ENCODE measurements at regions not wholly inside any gene's neighbourhood (a gene's known extent, or its start where the extent isn't known, plus 50 kb on each side); places are given as distances from the start of the nearest gene placed in this dataset.
"Not testable (repeated sequence)": the region's sequence is repeated elsewhere in the genome, so short reads cannot be mapped to it uniquely, and the experiment has no call there.

DNA sequence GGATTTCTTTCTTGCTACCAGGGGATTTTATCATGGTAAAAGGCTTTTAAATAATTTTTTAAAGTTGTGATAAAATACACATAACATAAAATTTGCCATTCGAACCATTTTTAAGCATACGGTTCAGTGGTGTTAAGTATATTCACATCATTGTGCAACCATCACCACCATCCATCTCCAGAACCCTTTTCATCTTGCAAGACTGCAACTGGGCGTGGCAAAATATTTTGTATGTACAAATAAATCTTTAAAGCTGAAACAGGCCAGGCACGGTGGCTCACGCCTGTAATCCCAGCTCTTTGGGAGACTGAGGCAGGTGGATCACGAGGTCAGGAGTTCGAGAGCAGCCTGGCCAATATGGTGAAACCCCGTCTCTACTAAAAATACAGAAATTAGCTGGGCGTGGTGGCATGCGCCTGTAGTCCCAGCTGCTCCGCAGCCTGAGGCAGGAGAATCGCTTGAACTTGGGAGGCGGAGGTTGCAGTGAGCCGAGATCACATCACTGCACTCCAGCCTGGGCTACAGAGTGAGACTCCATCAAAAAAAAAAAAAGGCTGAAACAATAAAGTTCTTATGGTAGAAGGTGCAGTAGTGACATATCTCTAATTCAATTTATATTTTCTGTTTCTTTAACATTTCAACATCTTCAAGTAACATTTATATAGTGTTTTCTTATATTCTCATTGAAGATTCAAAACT, 138.6 kb downstream of the SOX4 start:
- TF ChIP-seq, protein P1, sequence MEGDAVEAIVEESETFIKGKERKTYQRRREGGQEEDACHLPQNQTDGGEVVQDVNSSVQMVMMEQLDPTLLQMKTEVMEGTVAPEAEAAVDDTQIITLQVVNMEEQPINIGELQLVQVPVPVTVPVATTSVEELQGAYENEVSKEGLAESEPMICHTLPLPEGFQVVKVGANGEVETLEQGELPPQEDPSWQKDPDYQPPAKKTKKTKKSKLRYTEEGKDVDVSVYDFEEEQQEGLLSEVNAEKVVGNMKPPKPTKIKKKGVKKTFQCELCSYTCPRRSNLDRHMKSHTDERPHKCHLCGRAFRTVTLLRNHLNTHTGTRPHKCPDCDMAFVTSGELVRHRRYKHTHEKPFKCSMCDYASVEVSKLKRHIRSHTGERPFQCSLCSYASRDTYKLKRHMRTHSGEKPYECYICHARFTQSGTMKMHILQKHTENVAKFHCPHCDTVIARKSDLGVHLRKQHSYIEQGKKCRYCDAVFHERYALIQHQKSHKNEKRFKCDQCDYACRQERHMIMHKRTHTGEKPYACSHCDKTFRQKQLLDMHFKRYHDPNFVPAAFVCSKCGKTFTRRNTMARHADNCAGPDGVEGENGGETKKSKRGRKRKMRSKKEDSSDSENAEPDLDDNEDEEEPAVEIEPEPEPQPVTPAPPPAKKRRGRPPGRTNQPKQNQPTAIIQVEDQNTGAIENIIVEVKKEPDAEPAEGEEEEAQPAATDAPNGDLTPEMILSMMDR (optimal IDR thresholded peaks at IDR 0.05 in 1 of 3, IDR thresholded peaks at IDR 0.05 in 1 of 3, conservative IDR thresholded peaks at IDR 0.05 in 1 of 3; ENCODE audit: extremely low read depth in 1 of 3, insufficient read depth in 2 of 3, low read length in 3 of 3), result not testable (repeated sequence)
- TF ChIP-seq EZH2 (IDR thresholded peaks at IDR 0.05; ENCODE audit: low read length), result not testable (repeated sequence)

Measured in keratinocyte (primary cell).